HepG2 (cell line): ENCODE measurements at regions not wholly inside any gene's neighbourhood (a gene's known extent, or its start where the extent isn't known, plus 50 kb on each side); places are given as distances from the start of the nearest gene placed in this dataset.

Experiments used
- ATAC-seq: fragments of 200-7000 bp; cut with Tn5 transposase; 3 replicates; pipeline ENCODE4 v1.9.1; 2020; ENCODE audit warnings: mild to moderate bottlenecking, moderate library complexity
- BruUV-seq: library from RNA; stranded (reverse); fragments of 400-500 nt; replicated peaks from 2 replicates; lab custom pipeline; 2021; lab: Mats Ljungman, UMichigan
- CTCF ChIA-PET: fragments of 300-600 bp; formaldehyde crosslinking; extraction: SDS; loops from one replicate; lab custom pipeline; 2021; ENCODE audit warnings: low total read pairs, inconsistent platforms, low intra/inter-chr PET ratio; lab: Yijun Ruan, JAX
- POLR2A ChIA-PET: fragments of 350-600 bp; sonication (Branson Sonifier 250); formaldehyde crosslinking; loops from one replicate; lab custom pipeline; 2020; ENCODE audit warnings: antibody characterized with exemption, inconsistent platforms; lab: Yijun Ruan, JAX
- DNase-seq: peaks from one replicate; pipeline ENCODE4 v3.0.0-alpha.2; 2015; ENCODE audit warnings: low spot score
- FAIRE-seq: peaks from 3 replicates; lab custom pipeline; 2011; peaks lifted over from hg19 to GRCh38; lab: Jason Lieb, UNC
- H2AFZ ChIP-seq: one replicate; pipeline ENCODE4 v1.6.1; 2011; ENCODE audit warnings: low read length, inconsistent platforms
- H3K27ac ChIP-seq: fragments of 300-600 bp; 3 replicates; pipeline ENCODE4 v1.8.0; 2011; ENCODE audit warnings: mixed run types, mild to moderate bottlenecking, mixed read lengths, low read length, inconsistent platforms; ENCODE audit not compliant: insufficient read depth; ENCODE audit errors: extremely low read length
- H3K27me3 ChIP-seq, 2 experiments: fragments of 200-600 bp in 1 of 2; 2 replicates in 1 of 2; 3 replicates in 1 of 2; pipeline versions ENCODE4 v1.6.0 to v1.8.0; 2011; ENCODE audit warnings: low read length in 2 of 2, mild to moderate bottlenecking in 2 of 2, moderate library complexity in 2 of 2, inconsistent platforms in 1 of 2; ENCODE audit not compliant: insufficient read depth in 2 of 2, control insufficient read depth in 1 of 2
- H3K36me3 ChIP-seq, 2 experiments: fragments of 200-600 bp in 1 of 2; replicated peaks in 1 of 2; 2 replicates in 1 of 2; 3 replicates in 1 of 2; pipeline versions ENCODE4 v1.5.1 to v1.8.0; 2011; ENCODE audit warnings: low read length in 2 of 2, inconsistent platforms in 1 of 2; ENCODE audit not compliant: insufficient read depth in 2 of 2, control insufficient read depth in 1 of 2
- H3K4me1 ChIP-seq: 2 replicates; pipeline ENCODE4 v1.5.1; 2012; ENCODE audit warnings: low read length, inconsistent platforms; ENCODE audit not compliant: insufficient read depth
- H3K4me2 ChIP-seq: 2 replicates; pipeline ENCODE4 v1.6.0; 2011; ENCODE audit warnings: low read depth, low read length, inconsistent platforms
- H3K4me3 ChIP-seq, 3 experiments: fragments of 200-600 bp in 1 of 3; sonication (generic), shearing (Covaris generic) in 1 of 3; replicated peaks in 1 of 3; 2 replicates each; pipeline ENCODE4 v1.5.1; 2011 to 2016; ENCODE audit warnings: low read length in 3 of 3, inconsistent platforms in 2 of 3, low read depth in 2 of 3, mild to moderate bottlenecking in 2 of 3, control low read depth in 1 of 3, mixed read lengths in 1 of 3; ENCODE audit not compliant: insufficient read depth in 1 of 3
- H3K79me2 ChIP-seq: one replicate; pipeline ENCODE4 v1.6.1; 2011; ENCODE audit warnings: low read length, inconsistent platforms; ENCODE audit not compliant: insufficient read depth
- H3K9ac ChIP-seq: 2 replicates; pipeline ENCODE4 v1.6.0; 2011; ENCODE audit warnings: mild to moderate bottlenecking, low read depth, low read length, inconsistent platforms; ENCODE audit not compliant: insufficient read depth
- H3K9me3 ChIP-seq: 2 replicates; pipeline ENCODE4 v1.5.1; 2012; ENCODE audit warnings: mild to moderate bottlenecking, low read length
- H4K20me1 ChIP-seq: 2 replicates; pipeline ENCODE4 v1.6.0; 2011; ENCODE audit warnings: inconsistent platforms, mild to moderate bottlenecking, low read length, moderate library complexity; ENCODE audit not compliant: insufficient read depth
- ARID2 ChIP-seq: sonication (generic); formaldehyde crosslinking; IDR thresholded peaks from 2 replicates; pipeline ENCODE4 v1.8.1; 2022; ENCODE audit warnings: mild to moderate bottlenecking, missing genetic modification reagents, borderline replicate concordance
- ATF7 ChIP-seq, 2 experiments: fragments of 450-650 bp in 1 of 2; sonication (generic) in 1 of 2; formaldehyde crosslinking in 1 of 2; IDR thresholded peaks; 2 replicates each; pipeline versions ENCODE4 v1.4.0 to v1.6.1; 2016 to 2020; ENCODE audit warnings: antibody characterized with exemption in 1 of 2, mild to moderate bottlenecking in 1 of 2, missing genetic modification reagents in 1 of 2
- CHCHD3 ChIP-seq: sonication (generic); formaldehyde crosslinking; IDR thresholded peaks from 2 replicates; pipeline ENCODE4 v1.8.0; 2022; ENCODE audit warnings: mild to moderate bottlenecking, missing genetic modification reagents, moderate library complexity
- FOSL1 ChIP-seq: sonication (generic); formaldehyde crosslinking; IDR thresholded peaks from 2 replicates; pipeline ENCODE4 v1.9.0; 2021; ENCODE audit warnings: missing genetic modification reagents, borderline replicate concordance
- HHEX ChIP-seq: IDR thresholded peaks from 2 replicates; pipeline ENCODE4 v1.6.1; 2016; ENCODE audit warnings: control low read depth
- HOXA7 ChIP-seq: sonication (generic); formaldehyde crosslinking; IDR thresholded peaks from 2 replicates; pipeline ENCODE4 v1.8.1; 2022; ENCODE audit warnings: mild to moderate bottlenecking, missing genetic modification reagents, moderate library complexity
- IKZF1 ChIP-seq: fragments of 450-650 bp; IDR thresholded peaks from 2 replicates; pipeline ENCODE4 v1.7.1; 2016
- MTF1 ChIP-seq: sonication (generic); formaldehyde crosslinking; IDR thresholded peaks from 2 replicates; pipeline ENCODE4 v1.5.0; 2020; ENCODE audit warnings: missing genetic modification reagents
- NFE2L1 ChIP-seq: sonication (generic); formaldehyde crosslinking; IDR thresholded peaks from 2 replicates; pipeline ENCODE4 v1.4.0; 2020; ENCODE audit warnings: missing genetic modification reagents, mild to moderate bottlenecking, borderline replicate concordance
- RBFOX2 ChIP-seq: fragments of 200-400 bp; formaldehyde crosslinking; IDR thresholded peaks from 2 replicates; pipeline ENCODE4 v1.6.1; 2017; ENCODE audit warnings: low read depth, mild to moderate bottlenecking, low read length
- RXRA ChIP-seq: sonication (generic); formaldehyde crosslinking; IDR thresholded peaks from 2 replicates; pipeline ENCODE4 v1.5.1; 2020; ENCODE audit warnings: missing genetic modification reagents
- SMAD1 ChIP-seq: sonication (generic); formaldehyde crosslinking; IDR thresholded peaks from 2 replicates; pipeline ENCODE4 v1.4.0; 2020; ENCODE audit warnings: missing genetic modification reagents, low read depth, mild to moderate bottlenecking, borderline replicate concordance
- ZKSCAN5 ChIP-seq: sonication (generic); formaldehyde crosslinking; IDR thresholded peaks from 2 replicates; pipeline ENCODE4 v1.5.1; 2020; ENCODE audit warnings: mild to moderate bottlenecking, missing genetic modification reagents
- ZNF232 ChIP-seq: sonication (generic); formaldehyde crosslinking; IDR thresholded peaks from 2 replicates; pipeline ENCODE4 v1.4.0; 2020; ENCODE audit warnings: missing genetic modification reagents, borderline replicate concordance
- ZNF441 ChIP-seq: sonication (generic); formaldehyde crosslinking; IDR thresholded peaks from 2 replicates; pipeline ENCODE4 v1.7.0; 2021; ENCODE audit warnings: missing genetic modification reagents, borderline replicate concordance
- ZNF598 ChIP-seq: sonication (generic); formaldehyde crosslinking; IDR thresholded peaks from 2 replicates; pipeline ENCODE4 v1.5.1; 2020; ENCODE audit warnings: mild to moderate bottlenecking, missing genetic modification reagents, borderline replicate concordance
- ZNF788 ChIP-seq: sonication (generic); formaldehyde crosslinking; IDR thresholded peaks from 2 replicates; pipeline ENCODE4 v1.5.0; 2020; ENCODE audit warnings: mild to moderate bottlenecking, missing genetic modification reagents, borderline replicate concordance
- WGBS: methylation state at CpG from one replicate; pipeline ENCODE4 v1.1.6; 2017; ENCODE audit warnings: low lambda C conversion rate; 5-methylcytosine and 5-hydroxymethylcytosine counted together
- in situ Hi-C: cut with HindIII; loops from 2 replicates; pipeline ENCODE4 v1.10.0; 2017; ENCODE audit warnings: low pct_unique_long_range_greater_than_20kb; ENCODE audit not compliant: extremely low pct_ligation_motif_present
- intact Hi-C: fragments of 100-400 bp; cut with micrococcal nuclease; formaldehyde crosslinking; loops from one replicate; pipeline ENCODE4 v1.10.0; 2022; ENCODE audit not compliant: unreplicated experiment
- TF ChIP-seq, protein P1 (sequence below): IDR thresholded peaks from 2 replicates; pipeline ENCODE4 v1.6.1; 2016; ENCODE audit warnings: mild to moderate bottlenecking
- TF ChIP-seq, protein P2 (sequence below): sonication (generic); formaldehyde crosslinking; IDR thresholded peaks from 2 replicates; pipeline ENCODE4 v1.5.1; 2020; ENCODE audit warnings: missing genetic modification reagents, mild to moderate bottlenecking, borderline replicate concordance

DNA sequence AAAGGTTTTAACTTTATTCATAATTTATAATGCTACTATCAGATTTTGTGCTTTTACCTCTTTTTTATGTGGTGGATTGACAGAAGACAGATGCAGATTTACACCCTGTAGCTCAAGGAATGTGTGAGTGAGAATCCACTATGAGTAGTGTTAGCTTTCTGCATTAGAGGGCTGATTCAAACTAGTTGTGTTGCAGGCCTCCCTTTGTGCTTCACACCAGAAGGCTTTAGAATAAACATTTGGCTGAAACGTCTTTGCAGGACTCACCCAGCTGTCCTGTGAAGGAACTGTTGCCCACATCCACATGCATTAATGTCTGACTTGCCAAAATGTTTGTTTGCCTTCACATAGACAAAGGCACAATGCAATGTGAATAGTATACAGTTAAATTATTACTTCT lies 127.0 kb downstream of the PCDH7 start (continued):
- TF ChIP-seq ZKSCAN5 (CRISPR knock-in tag): no peak
- TF ChIP-seq ZNF232 (CRISPR knock-in tag): no peak
- no peak for TF ChIP-seq FOSL1 (CRISPR knock-in tag)

DNA sequence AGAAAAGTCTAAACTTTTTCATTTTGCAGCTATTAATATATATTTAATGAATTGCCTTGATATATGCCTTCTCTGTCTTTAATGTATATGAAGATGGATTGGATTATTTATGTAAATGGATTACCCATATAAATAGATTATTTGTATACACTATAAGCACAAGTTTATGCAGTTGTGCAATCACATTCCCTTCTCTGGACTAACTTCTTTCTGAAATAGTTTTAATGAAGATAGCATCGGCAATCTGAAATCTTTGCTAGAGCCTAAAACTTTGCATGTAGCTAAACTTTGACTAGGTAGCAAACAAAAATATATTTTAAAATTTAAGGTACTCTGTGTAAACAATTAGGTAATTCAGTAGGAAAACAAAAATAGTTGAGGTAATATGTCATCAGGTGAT lies 127.8 kb downstream of the PCDH7 start:
- no peak overlapping the region for H3K9ac ChIP-seq
- BruUV-seq: no TSS peak
- no peaks in the 10 kb centered on the region for H3K9me3 ChIP-seq
- 38% methylated on average over 1 of the region's 1 CpG for WGBS
- no peaks in the 10 kb centered on the region for H3K36me3 ChIP-seq
- no peak overlapping the region for H3K4me3 ChIP-seq
- in situ Hi-C loops: no loop called here
- H3K27me3 ChIP-seq: no peaks in the 10 kb centered on the region
- no peak for FAIRE-seq
- no peaks in the 10 kb centered on the region for H3K79me2 ChIP-seq
- no peak for DNase-seq
- H3K27ac ChIP-seq: no peak overlapping the region
- no peak for ATAC-seq
- POLR2A ChIA-PET: no interaction called here
- intact Hi-C loops: no loop called here
- CTCF ChIA-PET: no interaction called here
- no peak for TF ChIP-seq IKZF1
- no peak for TF ChIP-seq HHEX (CRISPR knock-in tag)
- no peak for TF ChIP-seq ZNF441
- TF ChIP-seq RXRA (CRISPR knock-in tag): no peak
- no peak for TF ChIP-seq RBFOX2
- TF ChIP-seq ZNF788 (CRISPR knock-in tag): no peak
- no peak for TF ChIP-seq MTF1 (CRISPR knock-in tag)
- TF ChIP-seq ATF7 (IDR thresholded peaks at IDR 0.05): no peak
- no peak for TF ChIP-seq ATF7 (CRISPR knock-in tag; IDR thresholded peaks at IDR 0.05)
- no peak for TF ChIP-seq ZNF598
- no peak for TF ChIP-seq HOXA7 (CRISPR knock-in tag)
- TF ChIP-seq SMAD1 (CRISPR knock-in tag): no peak
- TF ChIP-seq, protein P1, sequence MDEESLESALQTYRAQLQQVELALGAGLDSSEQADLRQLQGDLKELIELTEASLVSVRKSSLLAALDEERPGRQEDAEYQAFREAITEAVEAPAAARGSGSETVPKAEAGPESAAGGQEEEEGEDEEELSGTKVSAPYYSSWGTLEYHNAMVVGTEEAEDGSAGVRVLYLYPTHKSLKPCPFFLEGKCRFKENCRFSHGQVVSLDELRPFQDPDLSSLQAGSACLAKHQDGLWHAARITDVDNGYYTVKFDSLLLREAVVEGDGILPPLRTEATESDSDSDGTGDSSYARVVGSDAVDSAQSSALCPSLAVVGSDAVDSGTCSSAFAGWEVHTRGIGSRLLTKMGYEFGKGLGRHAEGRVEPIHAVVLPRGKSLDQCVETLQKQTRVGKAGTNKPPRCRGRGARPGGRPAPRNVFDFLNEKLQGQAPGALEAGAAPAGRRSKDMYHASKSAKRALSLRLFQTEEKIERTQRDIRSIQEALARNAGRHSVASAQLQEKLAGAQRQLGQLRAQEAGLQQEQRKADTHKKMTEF (CRISPR knock-in tag): no peak
- TF ChIP-seq, protein P2, sequence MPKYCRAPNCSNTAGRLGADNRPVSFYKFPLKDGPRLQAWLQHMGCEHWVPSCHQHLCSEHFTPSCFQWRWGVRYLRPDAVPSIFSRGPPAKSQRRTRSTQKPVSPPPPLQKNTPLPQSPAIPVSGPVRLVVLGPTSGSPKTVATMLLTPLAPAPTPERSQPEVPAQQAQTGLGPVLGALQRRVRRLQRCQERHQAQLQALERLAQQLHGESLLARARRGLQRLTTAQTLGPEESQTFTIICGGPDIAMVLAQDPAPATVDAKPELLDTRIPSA (CRISPR knock-in tag): no peak
- no peak for TF ChIP-seq ARID2 (CRISPR knock-in tag)
- TF ChIP-seq CHCHD3: no peak
- no peak for TF ChIP-seq NFE2L1 (CRISPR knock-in tag)
- H4K20me1 ChIP-seq: no peaks in the 10 kb centered on the region
- no peak overlapping the region for H3K4me2 ChIP-seq
- no peaks in the 10 kb centered on the region for H3K4me1 ChIP-seq
- H2AFZ ChIP-seq: no peak overlapping the region
